Prostate gland (tissue), 2 donors: ENCODE measurements at regions not wholly inside any gene's neighbourhood (a gene's known extent, or its start where the extent isn't known, plus 50 kb on each side); places are given as distances from the start of the nearest gene placed in this dataset.

Source experiments
- DNase-seq: peaks from one replicate; pipeline ENCODE4 v3.0.0-alpha.2; 2019; ENCODE audit warnings: low spot score
- H3K27ac ChIP-seq, 2 donors: fragments of 200-600 bp; sonication (generic); 2 replicates each; pipeline ENCODE4 v1.5.1; 2017 to 2019
- H3K27me3 ChIP-seq: fragments of 200-600 bp; sonication (generic); replicated peaks from 2 replicates; pipeline ENCODE4 v1.5.1; 2019; ENCODE audit not compliant: insufficient read depth
- H3K36me3 ChIP-seq, 2 donors: fragments of 200-600 bp; sonication (generic); 1 replicate in 1 of 2; 2 replicates in 1 of 2; pipeline versions ENCODE4 v1.5.1 to v1.8.1; 2017 to 2019
- H3K4me1 ChIP-seq: fragments of 200-600 bp; sonication (generic); replicated peaks from 2 replicates; pipeline ENCODE4 v1.5.1; 2019
- H3K4me3 ChIP-seq, 2 donors: fragments of 200-600 bp; sonication (generic); 2 replicates each; pipeline ENCODE4 v1.5.1; 2017 to 2019
- H3K9me3 ChIP-seq: fragments of 200-600 bp; sonication (generic); 2 replicates; pipeline ENCODE4 v1.5.1; 2017
- CTCF ChIP-seq, 4 experiments: fragments of 200-600 bp in 2 of 4; fragments of 450-650 bp in 2 of 4; sonication (generic) in 2 of 4; IDR thresholded peaks; 1 replicate in 3 of 4; 2 replicates in 1 of 4; pipeline ENCODE4 v1.5.1; 2016 to 2019; ENCODE audit warnings: antibody characterized with exemption in 4 of 4, mild to moderate bottlenecking in 2 of 4, moderate library complexity in 2 of 4
- POLR2A ChIP-seq: fragments of 450-650 bp; IDR thresholded peaks from one replicate; pipeline ENCODE4 v1.6.1; 2016; ENCODE audit warnings: antibody characterized with exemption, mild to moderate bottlenecking
- POLR2AphosphoS5 ChIP-seq: sonication (generic); formaldehyde crosslinking; IDR thresholded peaks from one replicate; pipeline ENCODE4 v1.6.1; 2017; ENCODE audit warnings: antibody characterized with exemption
- WGBS: methylation state at CpG from one replicate; pipeline ENCODE4 v1.1.5; 2018; 5-methylcytosine and 5-hydroxymethylcytosine counted together
- intact Hi-C: fragments of 100-400 bp; cut with DNase I; formaldehyde crosslinking; loops from one replicate; pipeline ENCODE4 v1.14.2; 2022

DNA sequence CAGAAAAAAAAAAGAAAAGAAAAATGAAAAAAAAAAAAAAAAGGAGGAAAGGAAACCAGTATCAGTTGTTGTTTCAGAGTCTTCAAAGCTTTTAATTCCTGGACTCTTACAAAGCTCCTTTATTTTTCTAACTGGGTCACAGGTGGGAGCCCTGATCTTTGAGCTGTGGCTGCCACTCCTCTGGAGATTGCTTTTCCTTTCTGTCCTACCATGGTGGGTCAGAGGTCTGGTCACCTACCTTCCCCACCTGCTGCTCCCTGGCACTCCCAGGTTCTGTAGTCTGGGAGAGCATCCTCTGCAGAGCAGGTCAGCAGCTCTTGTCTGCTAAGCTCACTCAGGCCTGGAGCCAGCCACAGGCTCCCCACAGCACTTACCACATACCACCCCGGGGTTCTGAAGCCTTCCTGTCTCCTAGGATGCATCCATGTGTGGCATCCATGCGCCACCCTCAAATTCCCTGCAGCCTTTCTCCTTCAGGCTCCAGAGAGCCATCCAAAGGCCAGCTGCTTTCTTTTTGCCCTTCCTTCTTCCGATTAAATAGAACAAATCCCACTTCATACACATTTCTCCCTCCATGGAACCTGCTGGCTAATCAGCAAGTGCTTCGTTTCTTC is 73.2 kb upstream of the TPK1 start:
- 82% methylated on average over 4 of the region's 4 CpGs for WGBS
- intact Hi-C loops = no loop called here
- Histone ChIP-seq H3K4me3 (no peak overlapping the region), H3K27me3 (no peaks in the 10 kb centered on the region), H3K4me1 (no peaks in the 10 kb centered on the region), H3K9me3 (no peaks in the 10 kb centered on the region), H3K27ac (no peak overlapping the region), H3K36me3 (no peaks in the 10 kb centered on the region)
- no peak for DNase-seq
- no peak for TF ChIP-seq CTCF (IDR thresholded peaks at IDR 0.05)
- no peak for TF ChIP-seq POLR2AphosphoS5
- TF ChIP-seq POLR2A = no peak

- no peak overlapping the region for H3K4me3 ChIP-seq
- 97% methylated on average over 1 of the region's 1 CpG for WGBS
- H3K36me3 ChIP-seq = no peaks in the 10 kb centered on the region
- intact Hi-C loops = no loop called here
- no peak for DNase-seq
- H3K9me3 ChIP-seq = no peaks in the 10 kb centered on the region
- H3K27me3 ChIP-seq = no peaks in the 10 kb centered on the region
- TF ChIP-seq CTCF (IDR thresholded peaks at IDR 0.05) (no peak), POLR2A (no peak), POLR2AphosphoS5 (no peak)
- H3K27ac ChIP-seq = no peak overlapping the region
- H3K4me1 ChIP-seq = no peaks in the 10 kb centered on the region
These were observed 72.5 kb upstream of the TPK1 start for GRCh38 chr7:144908324-144908723.

- TF ChIP-seq POLR2A (no peak), POLR2AphosphoS5 (no peak), CTCF (IDR thresholded peaks at IDR 0.05) (no peak)
- H3K27ac ChIP-seq = no peak overlapping the region
- H3K4me1 ChIP-seq = no peaks in the 10 kb centered on the region
- H3K9me3 ChIP-seq = no peaks in the 10 kb centered on the region
- no peak for DNase-seq
- H3K36me3 ChIP-seq = no peaks in the 10 kb centered on the region
- intact Hi-C loops = no loop called here
- WGBS = 48% methylated on average over 4 of the region's 4 CpGs
- no peak overlapping the region for H3K4me3 ChIP-seq
- no peaks in the 10 kb centered on the region for H3K27me3 ChIP-seq
These were observed 71.7 kb upstream of the TPK1 start for GRCh38 chr7:144907577-144907976.

DNA sequence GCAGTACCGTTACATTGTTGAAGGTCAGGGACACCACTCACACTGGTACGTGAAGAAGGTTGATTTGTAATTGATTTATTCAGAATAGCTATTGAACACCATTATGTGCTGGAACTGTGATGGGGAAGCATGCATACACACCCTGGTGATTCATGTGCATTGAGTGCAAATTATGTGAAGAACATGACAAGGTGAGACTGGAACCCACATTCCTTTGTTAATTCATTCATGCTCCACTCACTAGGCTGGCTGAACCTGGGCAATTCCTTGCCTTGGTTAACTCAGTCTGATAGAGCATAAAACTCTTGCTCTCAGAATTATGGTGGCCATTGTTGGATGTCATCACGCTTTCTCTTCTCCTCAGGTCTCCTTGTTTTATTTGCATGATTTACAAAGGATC is 67.3 kb upstream of the TPK1 start:
- Histone ChIP-seq H3K27ac (no peak overlapping the region), H3K9me3 (no peaks in the 10 kb centered on the region), H3K36me3 (no peaks in the 10 kb centered on the region), H3K27me3 (no peaks in the 10 kb centered on the region), H3K4me1 (no peaks in the 10 kb centered on the region), H3K4me3 (no peak overlapping the region)
- 91% methylated on average over 3 of the region's 3 CpGs for WGBS
- intact Hi-C loops = no loop called here
- DNase-seq = no peak
- TF ChIP-seq CTCF (IDR thresholded peaks at IDR 0.05) (no peak), POLR2AphosphoS5 (no peak), POLR2A (no peak)

DNA sequence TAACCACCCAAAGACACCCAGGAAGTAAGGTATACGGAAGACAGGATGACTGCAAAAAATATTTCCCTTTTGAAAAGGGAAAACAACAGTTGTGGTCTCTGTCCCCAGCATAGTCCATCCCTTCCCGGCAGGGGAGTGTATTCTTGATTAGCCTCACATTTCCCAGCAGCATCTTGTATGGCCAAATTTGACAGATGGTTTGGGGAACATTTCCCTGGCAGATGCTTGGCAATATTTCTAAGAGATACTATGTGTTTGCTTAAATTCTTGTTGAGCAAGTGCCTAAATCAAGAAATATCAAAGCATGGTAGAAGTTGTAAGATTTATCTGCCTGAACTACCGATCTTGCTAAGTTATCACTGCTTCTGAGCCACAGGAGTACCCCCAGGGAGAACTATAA is 56.9 kb upstream of the TPK1 start:
- Histone ChIP-seq H3K36me3 (no peaks in the 10 kb centered on the region), H3K27me3 (no peaks in the 10 kb centered on the region), H3K4me1 (no peaks in the 10 kb centered on the region), H3K9me3 (no peaks in the 10 kb centered on the region), H3K27ac (no peak overlapping the region), H3K4me3 (no peak overlapping the region)
- no peak for TF ChIP-seq CTCF (IDR thresholded peaks at IDR 0.05)
- TF ChIP-seq POLR2A = no peak
- no peak for TF ChIP-seq POLR2AphosphoS5
- 51% methylated on average over 3 of the region's 3 CpGs for WGBS
- no peak for DNase-seq
- intact Hi-C loops = no loop called here
